Mucosa of descending colon (tissue), 3 donors: ENCODE measurements at regions not wholly inside any gene's neighbourhood (a gene's known extent, or its start where the extent isn't known, plus 50 kb on each side); places are given as distances from the start of the nearest gene placed in this dataset.
"Not testable (repeated sequence)": the region's sequence is repeated elsewhere in the genome, so short reads cannot be mapped to it uniquely, and the experiment has no call there.

Experiments used
- ATAC-seq: fragments of 200-7000 bp; cut with Tn5 transposase; one replicate; pipeline ENCODE4 v1.9.1; 2020; ENCODE audit warnings: mild to moderate bottlenecking, moderate library complexity
- DNase-seq, 3 donors: peaks; one replicate each; pipeline ENCODE4 v3.0.0-alpha.2; 2020
- H3K36me3 ChIP-seq: fragments of 200-600 bp; one replicate; pipeline ENCODE4 v1.8.0; 2021; ENCODE audit warnings: low read depth, mild to moderate bottlenecking
- H3K4me1 ChIP-seq: fragments of 200-600 bp; one replicate; pipeline ENCODE4 v1.8.0; 2021; ENCODE audit warnings: low read depth, mild to moderate bottlenecking
- H3K4me3 ChIP-seq: fragments of 200-600 bp; one replicate; pipeline ENCODE4 v1.8.0; 2021; ENCODE audit warnings: mild to moderate bottlenecking
- H3K9me3 ChIP-seq: fragments of 200-600 bp; one replicate; pipeline ENCODE4 v1.8.0; 2021; ENCODE audit warnings: mild to moderate bottlenecking
- CTCF ChIP-seq: fragments of 200-600 bp; IDR thresholded peaks from one replicate; pipeline ENCODE4 v1.8.0; 2022; ENCODE audit warnings: antibody characterized with exemption, mild to moderate bottlenecking
- intact Hi-C, 2 donors: fragments of 100-400 bp; cut with DNase I in 1 of 2; cut with micrococcal nuclease in 1 of 2; formaldehyde crosslinking; loops; one replicate each; pipeline versions ENCODE4 v1.11.0 to v1.11.1; 2022; cut with DNase I, micrococcal nuclease
- donor health status: DM: no; HTN: no; CAD: no; lungs with moderate emphysema.
- donor health status: DM: no; HTN: no; CAD: no.
- donor health status: DM: no; HTN: yes; CAD: no.

DNA sequence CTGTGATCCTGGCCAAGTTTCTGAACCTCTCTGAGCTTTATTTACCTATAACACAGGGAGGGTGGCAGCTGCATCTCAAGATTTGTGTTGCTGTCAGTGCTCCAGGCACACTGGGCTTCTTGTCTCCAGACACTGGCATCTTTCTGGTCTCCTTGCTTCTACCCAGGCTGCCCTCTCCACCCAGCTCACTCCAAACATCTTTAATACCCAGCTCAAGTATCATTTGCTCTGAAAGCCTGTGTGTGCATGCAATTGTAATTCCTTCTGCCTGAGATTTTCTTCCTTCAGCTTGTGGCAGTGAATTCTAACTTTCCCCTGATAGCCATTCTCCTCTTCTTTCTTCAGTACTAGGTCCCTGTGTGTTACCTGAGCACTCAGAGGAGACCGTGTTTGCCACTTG lies 50.7 kb upstream of the USP7 start:
- TF ChIP-seq CTCF, result no peak
- no peak overlapping the region for H3K4me3 ChIP-seq
- no peak for ATAC-seq
- no peaks in the 10 kb centered on the region for H3K4me1 ChIP-seq
- intact Hi-C loops, result no loop called here
- H3K9me3 ChIP-seq, result peaks cover 8% of the 10 kb centered on the region
- H3K36me3 ChIP-seq, result no peaks in the 10 kb centered on the region
- DNase-seq, result no peak

GRCh38 chr16:9015489-9015888 lies 51.8 kb upstream of the USP7 start:
- DNase-seq (no peak), ATAC-seq (no peak)
- peaks cover 8% of the 10 kb centered on the region for H3K9me3 ChIP-seq
- H3K36me3 ChIP-seq, result no peaks in the 10 kb centered on the region
- H3K4me1 ChIP-seq, result no peaks in the 10 kb centered on the region
- no peak for TF ChIP-seq CTCF
- H3K4me3 ChIP-seq, result no peak overlapping the region
- intact Hi-C loops, result no loop called here

- H3K36me3 ChIP-seq, H3K4me1 ChIP-seq, ATAC-seq, DNase-seq, H3K4me3 ChIP-seq, H3K9me3 ChIP-seq, intact Hi-C loops: not testable (repeated sequence)
Observed at GRCh38 chr16:9016005-9016404, 52.3 kb upstream of the USP7 start.

DNA sequence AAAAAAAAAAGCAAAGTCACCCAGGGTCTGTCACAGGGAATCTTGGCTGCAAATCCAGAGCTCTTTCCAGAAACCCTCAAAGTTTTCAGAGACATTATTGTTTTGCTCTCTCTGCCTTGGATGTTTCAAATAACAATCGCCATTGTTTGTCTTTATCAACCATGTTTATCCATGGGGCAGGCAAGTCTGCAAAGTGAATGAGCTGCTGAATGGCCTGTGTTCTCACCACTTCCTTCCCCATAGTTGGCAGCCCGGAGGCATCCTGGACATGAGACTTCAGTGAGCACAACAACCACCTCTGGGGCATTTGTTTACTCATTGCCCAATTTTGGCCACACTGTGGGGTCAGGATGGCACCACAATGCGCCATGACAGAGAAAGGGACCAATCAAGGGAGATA lies 53.1 kb upstream of the USP7 start:
- DNase-seq, result no peak
- ATAC-seq, result no peak
- peaks cover 8% of the 10 kb centered on the region for H3K9me3 ChIP-seq
- H3K36me3 ChIP-seq, result no peaks in the 10 kb centered on the region
- no peaks in the 10 kb centered on the region for H3K4me1 ChIP-seq
- no peak overlapping the region for H3K4me3 ChIP-seq
- no peak for TF ChIP-seq CTCF
- intact Hi-C loops, result no loop called here

DNA sequence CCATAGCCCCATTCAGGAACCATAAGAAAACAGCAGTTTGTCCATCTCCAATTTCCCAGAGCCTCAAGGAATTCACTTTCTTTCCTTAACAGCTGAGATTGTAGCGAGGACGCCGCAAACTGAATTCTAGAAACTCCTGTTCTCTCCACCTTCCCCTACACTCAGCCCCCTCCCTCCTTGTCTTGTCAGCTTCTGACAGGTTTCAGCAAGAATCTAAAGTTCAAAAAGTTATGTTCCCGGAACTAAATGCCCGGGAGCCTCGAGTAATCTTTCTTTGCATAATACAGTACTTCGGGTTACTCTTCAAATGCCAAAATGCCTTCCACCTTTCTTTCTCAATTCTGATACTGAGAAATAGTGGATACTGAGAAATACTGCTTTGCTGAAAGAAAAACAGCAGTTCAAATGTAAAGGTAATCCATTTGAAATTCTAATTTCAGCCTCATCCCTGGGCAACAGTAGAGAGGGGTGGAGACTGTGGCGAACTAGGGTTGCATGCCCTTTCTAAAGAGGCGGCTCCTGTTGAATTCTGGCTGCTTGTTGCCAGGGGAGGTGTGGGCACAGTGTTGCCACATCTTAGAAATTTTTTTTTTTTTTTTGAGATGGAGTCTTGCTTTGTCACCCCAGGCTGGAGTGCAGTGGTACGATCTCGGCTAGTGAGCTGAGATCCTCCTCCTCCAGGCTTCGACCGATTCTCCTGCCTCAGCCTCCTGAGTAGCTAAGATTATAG lies 63.5 kb upstream of the USP7 start:
- TF ChIP-seq CTCF, result no peak
- DNase-seq (no peak), ATAC-seq (no peak)
- no peaks in the 10 kb centered on the region for H3K9me3 ChIP-seq
- H3K4me1 ChIP-seq, result no peaks in the 10 kb centered on the region
- no peaks in the 10 kb centered on the region for H3K36me3 ChIP-seq
- H3K4me3 ChIP-seq, result no peak overlapping the region
- intact Hi-C loops, result no loop called here

DNA sequence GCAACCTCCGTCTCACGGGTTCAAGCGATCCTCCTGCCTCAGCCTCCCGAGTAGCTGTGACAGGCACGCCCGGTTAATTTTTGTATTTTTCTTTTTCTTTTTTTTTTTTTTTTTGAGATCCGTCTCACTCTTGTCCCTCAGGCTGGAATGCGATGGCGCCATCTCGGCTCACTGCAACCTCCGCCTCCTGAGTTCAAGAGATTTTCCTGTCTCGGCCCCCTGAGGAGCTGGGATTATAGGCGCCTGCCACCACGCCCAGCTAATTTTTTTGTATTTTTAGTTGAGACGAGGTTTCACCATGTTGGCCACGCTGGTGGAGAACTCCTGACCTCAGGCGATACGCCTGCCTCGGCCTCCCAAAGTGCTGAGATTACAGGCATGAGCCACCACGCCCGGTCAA lies 63.0 kb upstream of the HAPSTR1 start:
- H3K4me1 ChIP-seq, intact Hi-C loops, H3K4me3 ChIP-seq, DNase-seq, H3K9me3 ChIP-seq, H3K36me3 ChIP-seq, ATAC-seq: not testable (repeated sequence)

DNA sequence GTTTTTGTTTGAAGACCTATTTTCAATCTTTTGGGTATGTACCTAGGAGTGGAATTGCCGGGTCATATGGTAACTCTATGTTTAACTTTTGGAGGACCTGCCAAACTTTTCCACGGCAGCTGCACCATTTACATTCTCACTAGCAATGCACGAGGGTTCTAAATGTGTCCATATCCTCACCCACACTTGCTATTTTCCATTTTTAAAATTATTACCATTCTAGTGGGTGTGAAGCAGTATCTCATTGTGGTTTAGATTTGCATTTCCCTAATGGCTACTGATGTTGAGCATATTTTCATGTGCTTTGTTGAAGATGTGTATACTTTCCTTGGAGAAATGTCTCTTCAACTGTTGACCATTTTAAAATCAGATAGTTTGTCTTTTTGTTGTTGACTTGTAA lies 60.3 kb upstream of the HAPSTR1 start:
- no peaks in the 10 kb centered on the region for H3K9me3 ChIP-seq
- ATAC-seq (no peak), DNase-seq (no peak)
- no peaks in the 10 kb centered on the region for H3K4me1 ChIP-seq
- no peaks in the 10 kb centered on the region for H3K36me3 ChIP-seq
- no peak overlapping the region for H3K4me3 ChIP-seq
- TF ChIP-seq CTCF, result no peak
- intact Hi-C loops, result no loop called here
